ENCODE measurements at regions not wholly inside any gene's neighbourhood (a gene's known extent, or its start where the extent isn't known, plus 50 kb on each side); places are given as distances from the start of the nearest gene placed in this dataset.

DNA sequence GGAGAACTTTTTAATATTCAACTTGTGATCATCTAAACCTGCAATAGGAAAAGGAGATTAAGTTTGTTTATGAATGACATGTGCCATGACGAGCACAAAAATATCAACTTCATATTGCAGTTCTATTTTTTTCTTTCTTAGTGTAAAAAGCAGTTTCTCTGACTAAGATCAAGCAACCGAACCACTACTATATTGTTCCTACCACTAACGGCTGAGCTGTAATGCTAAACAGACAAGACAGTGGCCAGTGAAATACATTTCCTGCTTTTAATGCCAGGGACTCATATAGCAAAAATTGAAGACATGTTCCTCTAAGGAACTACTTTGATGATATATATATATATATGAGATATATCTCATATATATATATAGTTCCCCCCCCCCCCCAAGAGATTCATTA is 1705.6 kb upstream of the TMEFF2 start:
- Histone ChIP-seq H3K18ac (ENCODE audit: extremely low read depth, low read length) (no peak overlapping the region), H3K4me3 (ENCODE audit: extremely low read depth in 1 of 4, insufficient read depth in 2 of 4, low read depth in 3 of 4, low read length in 4 of 4) (no peak overlapping the region), H2AK5ac (ENCODE audit: low read depth, low read length) (no peak overlapping the region), H2AFZ (ENCODE audit: low read length) (no peak overlapping the region), H3K4me1 (replicated peaks in 1 of 4; ENCODE audit: control insufficient read depth in 3 of 4, insufficient read depth in 4 of 4, low read length in 3 of 4) (no peaks in the 10 kb centered on the region), H3K56ac (replicated peaks; ENCODE audit: insufficient read length, low read depth, low read length) (no peak overlapping the region), H2BK15ac (ENCODE audit: low read length) (no peak overlapping the region), H2BK12ac (ENCODE audit: low read depth, low read length) (no peak overlapping the region), H3K23ac (ENCODE audit: insufficient read length) (no peak overlapping the region), H3K4ac (replicated peaks; ENCODE audit: insufficient read length, low read depth, low read length) (no peak overlapping the region), H3K27ac (ENCODE audit: low read depth, low read length) (no peak overlapping the region), H4K8ac (ENCODE audit: extremely low read depth, insufficient read depth, low read length) (no peak overlapping the region), H3K4me2 (ENCODE audit: insufficient read depth in 1 of 2, low read depth in 2 of 2, low read length in 2 of 2) (no peak overlapping the region), H3K27me3 (replicated peaks in 1 of 4; ENCODE audit: control insufficient read depth in 3 of 4, extremely low read depth in 1 of 4, insufficient read depth in 3 of 4, low read length in 3 of 4) (no peaks in the 10 kb centered on the region), H3K79me1 (ENCODE audit: low read depth, low read length) (no peaks in the 10 kb centered on the region), H2BK20ac (ENCODE audit: low read length) (no peak overlapping the region), H3K79me2 (ENCODE audit: control insufficient read depth in 1 of 2, insufficient read depth in 2 of 2, low read length in 2 of 2) (no peaks in the 10 kb centered on the region), H3K14ac (ENCODE audit: insufficient read length) (no peak overlapping the region), H3K23me2 (ENCODE audit: low read depth, low read length) (no peaks in the 10 kb centered on the region), H2BK120ac (replicated peaks; ENCODE audit: low read depth, low read length) (no peak overlapping the region), H4K5ac (ENCODE audit: insufficient read length, low read depth, low read length) (no peak overlapping the region), H3K9me3 (ENCODE audit: insufficient read depth in 2 of 2, low read depth in 1 of 2, low read length in 1 of 2) (no peaks in the 10 kb centered on the region; a peak in 1 of 4 replicates), H4K20me1 (replicated peaks in 1 of 2; ENCODE audit: control insufficient read depth in 1 of 2, insufficient read depth in 2 of 2, low read length in 2 of 2) (no peaks in the 10 kb centered on the region), H4K91ac (replicated peaks; ENCODE audit: insufficient read length, low read length) (no peak overlapping the region), H2BK5ac (ENCODE audit: low read depth, low read length) (no peak overlapping the region), H3K9ac (replicated peaks in 1 of 4; ENCODE audit: extremely low read depth in 1 of 4, low read depth in 3 of 4, low read length in 3 of 4) (no peak overlapping the region), H3K36me3 (ENCODE audit: control insufficient read depth in 2 of 4, insufficient read depth in 4 of 4, low read length in 3 of 4) (no peaks in the 10 kb centered on the region; a peak in 1 of 8 replicates)
- DNase-seq (ENCODE audit: low read depth in 1 of 2, low spot score in 2 of 2): no peak
- CTCF ChIA-PET (ENCODE audit: partially characterized antibody): no interaction called here
- WGBS, 2 experiments (ENCODE audit: extremely low coverage in 1 of 2, insufficient coverage in 1 of 2, insufficient read length in 1 of 2, insufficient replicate concordance in 2 of 2, low coverage in 1 of 2, low lambda C conversion rate in 2 of 2, missing lambda C conversion rate in 1 of 2): 85% methylated on average over 3 of the region's 3 CpGs; no CpG with 5 or more reads in 1 of the 2 experiments
- POLR2A ChIA-PET (ENCODE audit: partially characterized antibody): interaction anchor here (1.5 kb wide), 1 partner anchor 10 kb away, joined by 3 read pairs; no protein-coding TSS in a partner anchor
- FAIRE-seq: no peak
- TF ChIP-seq, protein P1, sequence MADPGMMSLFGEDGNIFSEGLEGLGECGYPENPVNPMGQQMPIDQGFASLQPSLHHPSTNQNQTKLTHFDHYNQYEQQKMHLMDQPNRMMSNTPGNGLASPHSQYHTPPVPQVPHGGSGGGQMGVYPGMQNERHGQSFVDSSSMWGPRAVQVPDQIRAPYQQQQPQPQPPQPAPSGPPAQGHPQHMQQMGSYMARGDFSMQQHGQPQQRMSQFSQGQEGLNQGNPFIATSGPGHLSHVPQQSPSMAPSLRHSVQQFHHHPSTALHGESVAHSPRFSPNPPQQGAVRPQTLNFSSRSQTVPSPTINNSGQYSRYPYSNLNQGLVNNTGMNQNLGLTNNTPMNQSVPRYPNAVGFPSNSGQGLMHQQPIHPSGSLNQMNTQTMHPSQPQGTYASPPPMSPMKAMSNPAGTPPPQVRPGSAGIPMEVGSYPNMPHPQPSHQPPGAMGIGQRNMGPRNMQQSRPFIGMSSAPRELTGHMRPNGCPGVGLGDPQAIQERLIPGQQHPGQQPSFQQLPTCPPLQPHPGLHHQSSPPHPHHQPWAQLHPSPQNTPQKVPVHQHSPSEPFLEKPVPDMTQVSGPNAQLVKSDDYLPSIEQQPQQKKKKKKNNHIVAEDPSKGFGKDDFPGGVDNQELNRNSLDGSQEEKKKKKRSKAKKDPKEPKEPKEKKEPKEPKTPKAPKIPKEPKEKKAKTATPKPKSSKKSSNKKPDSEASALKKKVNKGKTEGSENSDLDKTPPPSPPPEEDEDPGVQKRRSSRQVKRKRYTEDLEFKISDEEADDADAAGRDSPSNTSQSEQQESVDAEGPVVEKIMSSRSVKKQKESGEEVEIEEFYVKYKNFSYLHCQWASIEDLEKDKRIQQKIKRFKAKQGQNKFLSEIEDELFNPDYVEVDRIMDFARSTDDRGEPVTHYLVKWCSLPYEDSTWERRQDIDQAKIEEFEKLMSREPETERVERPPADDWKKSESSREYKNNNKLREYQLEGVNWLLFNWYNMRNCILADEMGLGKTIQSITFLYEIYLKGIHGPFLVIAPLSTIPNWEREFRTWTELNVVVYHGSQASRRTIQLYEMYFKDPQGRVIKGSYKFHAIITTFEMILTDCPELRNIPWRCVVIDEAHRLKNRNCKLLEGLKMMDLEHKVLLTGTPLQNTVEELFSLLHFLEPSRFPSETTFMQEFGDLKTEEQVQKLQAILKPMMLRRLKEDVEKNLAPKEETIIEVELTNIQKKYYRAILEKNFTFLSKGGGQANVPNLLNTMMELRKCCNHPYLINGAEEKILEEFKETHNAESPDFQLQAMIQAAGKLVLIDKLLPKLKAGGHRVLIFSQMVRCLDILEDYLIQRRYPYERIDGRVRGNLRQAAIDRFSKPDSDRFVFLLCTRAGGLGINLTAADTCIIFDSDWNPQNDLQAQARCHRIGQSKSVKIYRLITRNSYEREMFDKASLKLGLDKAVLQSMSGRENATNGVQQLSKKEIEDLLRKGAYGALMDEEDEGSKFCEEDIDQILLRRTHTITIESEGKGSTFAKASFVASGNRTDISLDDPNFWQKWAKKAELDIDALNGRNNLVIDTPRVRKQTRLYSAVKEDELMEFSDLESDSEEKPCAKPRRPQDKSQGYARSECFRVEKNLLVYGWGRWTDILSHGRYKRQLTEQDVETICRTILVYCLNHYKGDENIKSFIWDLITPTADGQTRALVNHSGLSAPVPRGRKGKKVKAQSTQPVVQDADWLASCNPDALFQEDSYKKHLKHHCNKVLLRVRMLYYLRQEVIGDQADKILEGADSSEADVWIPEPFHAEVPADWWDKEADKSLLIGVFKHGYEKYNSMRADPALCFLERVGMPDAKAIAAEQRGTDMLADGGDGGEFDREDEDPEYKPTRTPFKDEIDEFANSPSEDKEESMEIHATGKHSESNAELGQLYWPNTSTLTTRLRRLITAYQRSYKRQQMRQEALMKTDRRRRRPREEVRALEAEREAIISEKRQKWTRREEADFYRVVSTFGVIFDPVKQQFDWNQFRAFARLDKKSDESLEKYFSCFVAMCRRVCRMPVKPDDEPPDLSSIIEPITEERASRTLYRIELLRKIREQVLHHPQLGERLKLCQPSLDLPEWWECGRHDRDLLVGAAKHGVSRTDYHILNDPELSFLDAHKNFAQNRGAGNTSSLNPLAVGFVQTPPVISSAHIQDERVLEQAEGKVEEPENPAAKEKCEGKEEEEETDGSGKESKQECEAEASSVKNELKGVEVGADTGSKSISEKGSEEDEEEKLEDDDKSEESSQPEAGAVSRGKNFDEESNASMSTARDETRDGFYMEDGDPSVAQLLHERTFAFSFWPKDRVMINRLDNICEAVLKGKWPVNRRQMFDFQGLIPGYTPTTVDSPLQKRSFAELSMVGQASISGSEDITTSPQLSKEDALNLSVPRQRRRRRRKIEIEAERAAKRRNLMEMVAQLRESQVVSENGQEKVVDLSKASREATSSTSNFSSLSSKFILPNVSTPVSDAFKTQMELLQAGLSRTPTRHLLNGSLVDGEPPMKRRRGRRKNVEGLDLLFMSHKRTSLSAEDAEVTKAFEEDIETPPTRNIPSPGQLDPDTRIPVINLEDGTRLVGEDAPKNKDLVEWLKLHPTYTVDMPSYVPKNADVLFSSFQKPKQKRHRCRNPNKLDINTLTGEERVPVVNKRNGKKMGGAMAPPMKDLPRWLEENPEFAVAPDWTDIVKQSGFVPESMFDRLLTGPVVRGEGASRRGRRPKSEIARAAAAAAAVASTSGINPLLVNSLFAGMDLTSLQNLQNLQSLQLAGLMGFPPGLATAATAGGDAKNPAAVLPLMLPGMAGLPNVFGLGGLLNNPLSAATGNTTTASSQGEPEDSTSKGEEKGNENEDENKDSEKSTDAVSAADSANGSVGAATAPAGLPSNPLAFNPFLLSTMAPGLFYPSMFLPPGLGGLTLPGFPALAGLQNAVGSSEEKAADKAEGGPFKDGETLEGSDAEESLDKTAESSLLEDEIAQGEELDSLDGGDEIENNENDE (IDR thresholded peaks at IDR 0.05; ENCODE audit: insufficient replicate concordance, low read length): no peak
